GM21423 (cell line): ENCODE measurements at regions not wholly inside any gene's neighbourhood (a gene's known extent, or its start where the extent isn't known, plus 50 kb on each side); places are given as distances from the start of the nearest gene placed in this dataset.

Experiments used
- ATAC-seq: cut with Tn5 transposase; IDR thresholded peaks from one replicate; pipeline ENCODE4 v1.9.1; 2021; ENCODE audit warnings: mild to moderate bottlenecking, moderate library complexity; ENCODE audit not compliant: unreplicated experiment

- ATAC-seq: no peak
These were observed 1272.6 kb downstream of the AACS start for GRCh38 chr12:126337556-126338441.

DNA sequence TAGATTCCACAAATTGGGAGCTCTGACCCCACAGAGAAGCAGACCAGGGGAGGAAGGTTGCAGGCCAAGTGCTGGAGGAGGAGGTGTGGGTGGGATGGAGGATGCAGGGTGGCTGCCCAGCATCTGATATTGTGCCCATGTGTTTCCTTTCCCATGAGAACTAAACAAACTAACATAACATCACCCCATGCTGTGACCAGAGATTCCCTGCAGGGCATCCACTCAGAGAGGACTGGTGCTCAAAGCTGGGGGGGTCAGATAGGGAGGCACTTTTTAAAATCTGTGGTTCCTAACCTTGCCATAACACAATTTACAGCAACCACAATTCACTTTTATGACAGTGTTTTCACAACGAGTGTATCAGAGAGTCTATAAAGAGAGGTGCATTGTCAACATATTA is 1277.6 kb downstream of the AACS start:
- no peak for ATAC-seq

GRCh38 chr12:126343321-126343720 is 1278.1 kb downstream of the AACS start:
- ATAC-seq: no peak

DNA sequence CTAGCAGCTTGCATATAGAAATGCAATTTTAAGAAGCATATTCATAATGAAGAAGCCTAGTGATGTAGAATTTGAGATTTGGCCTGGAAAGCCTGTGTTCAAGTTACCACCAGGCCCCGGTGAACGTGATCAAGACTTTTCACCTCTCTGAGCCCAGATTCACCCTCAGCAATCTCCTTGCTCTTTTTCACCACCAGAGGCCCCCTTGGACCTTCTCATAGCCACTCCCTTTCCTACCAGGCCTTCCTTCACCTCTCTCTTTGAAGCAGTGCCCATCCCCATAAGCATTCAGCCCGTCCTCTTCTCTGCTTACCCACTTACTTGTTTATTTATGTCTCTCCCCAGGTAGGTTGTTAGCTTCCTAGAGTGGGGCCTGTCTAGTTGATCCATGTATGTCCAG is 1280.9 kb downstream of the AACS start:
- ATAC-seq: no peak

DNA sequence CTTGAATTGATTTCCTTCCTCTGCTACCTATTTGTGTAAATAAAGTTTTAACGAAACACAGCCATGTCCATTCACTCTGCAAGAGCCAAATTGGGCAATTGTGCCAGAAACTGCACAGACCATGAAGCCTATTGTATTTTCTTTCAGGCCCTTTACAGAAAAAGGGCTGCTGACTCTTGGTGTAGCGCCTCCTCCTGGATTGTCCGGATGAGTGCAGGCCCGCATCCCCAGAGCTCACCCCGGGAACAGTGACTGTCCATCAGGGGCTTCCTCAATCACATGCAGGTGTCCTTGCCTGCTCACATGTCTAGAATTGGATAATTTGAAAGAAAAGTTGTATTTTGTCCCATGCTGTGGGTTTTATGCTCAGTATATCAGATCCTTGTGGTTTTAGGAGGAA is 1282.2 kb downstream of the AACS start:
- ATAC-seq: no peak

GRCh38 chr12:126349383-126349782 is 1284.1 kb downstream of the AACS start:
- ATAC-seq: no peak

DNA sequence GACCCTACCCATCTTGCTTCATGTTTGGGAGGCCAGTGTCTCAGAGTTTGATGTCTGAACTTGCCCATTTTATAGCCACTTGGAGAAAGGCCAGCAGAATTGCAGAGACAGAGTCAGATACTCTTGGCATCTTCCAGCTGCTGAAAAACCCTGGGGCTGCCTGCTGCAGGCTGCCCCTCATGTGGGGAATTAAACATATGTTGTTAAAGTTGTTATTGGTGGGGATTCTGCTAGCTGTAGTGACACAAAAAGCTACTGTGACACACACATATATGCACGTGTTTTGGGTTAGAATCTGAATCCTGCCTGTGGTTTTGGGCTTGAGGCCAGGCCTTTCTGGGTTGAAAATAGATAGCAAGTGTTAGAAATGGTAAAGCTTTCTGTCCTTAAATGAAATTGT is 1288.4 kb downstream of the AACS start:
- ATAC-seq: no peak

GRCh38 chr12:126354633-126355032 is 1289.4 kb downstream of the AACS start:
- ATAC-seq: no peak

GRCh38 chr12:126355346-126355745 is 1290.1 kb downstream of the AACS start:
- ATAC-seq: no peak

GRCh38 chr12:126358806-126359205 is 1293.6 kb downstream of the AACS start:
- ATAC-seq: no peak

- no peak for ATAC-seq
These were observed 1294.0 kb downstream of the AACS start for GRCh38 chr12:126359216-126359615.

DNA sequence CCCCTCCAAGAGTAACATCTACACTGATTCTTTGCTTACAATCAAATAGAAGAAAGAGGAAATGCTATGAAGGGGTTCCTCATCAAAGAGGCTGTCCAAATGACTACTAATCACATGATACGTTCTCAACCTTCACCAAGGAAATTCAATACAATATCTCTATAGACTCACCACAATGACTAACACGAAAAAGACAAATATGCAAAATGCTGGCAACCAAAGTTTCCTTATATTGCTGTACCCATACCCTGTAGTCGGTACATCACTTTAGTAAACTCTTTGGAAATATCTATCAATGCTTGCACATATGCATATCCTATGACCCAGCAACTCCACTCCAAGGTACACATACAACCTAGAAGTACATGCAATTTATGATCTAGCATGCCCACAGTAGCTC is 1296.6 kb downstream of the AACS start:
- no peak for ATAC-seq

DNA sequence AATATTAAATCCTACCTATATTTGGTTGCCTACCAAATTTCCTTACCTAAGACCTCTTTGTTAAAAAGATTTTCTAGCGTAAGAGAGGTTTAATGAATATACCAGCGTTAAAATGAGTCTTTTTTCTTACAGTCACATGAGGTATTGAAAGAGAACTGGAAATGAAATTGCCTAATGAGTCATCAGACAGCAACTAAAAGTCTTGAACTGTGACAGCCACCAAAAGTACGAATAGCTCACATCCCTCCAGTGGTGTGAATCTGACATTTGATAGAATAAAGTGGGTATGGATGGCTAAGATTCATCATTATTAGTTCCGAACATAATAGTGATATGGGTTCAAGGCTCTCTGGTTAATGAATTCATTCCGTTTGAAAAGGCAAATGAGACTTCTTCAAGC is 1297.3 kb downstream of the AACS start:
- no peak for ATAC-seq

DNA sequence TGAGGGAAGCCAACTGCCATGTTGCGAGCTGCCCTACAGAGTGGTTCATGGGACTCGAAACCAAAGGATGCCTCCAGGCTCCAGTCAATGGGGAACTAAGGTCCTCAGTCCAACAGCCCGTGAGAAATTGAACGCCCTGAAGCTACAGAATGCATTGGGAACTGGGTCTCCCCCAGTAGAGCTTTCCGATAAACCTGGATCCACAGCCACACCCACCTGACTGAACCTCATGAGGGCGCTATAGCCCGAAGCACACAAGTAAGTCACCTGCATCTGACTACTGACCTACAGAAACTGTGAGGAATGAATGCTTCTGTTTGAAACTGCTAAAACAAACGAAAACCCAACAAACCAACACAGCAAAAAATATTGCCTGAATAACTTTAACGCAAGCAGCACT is 1297.7 kb downstream of the AACS start:
- ATAC-seq: no peak

GRCh38 chr12:126369487-126370463 is 1304.5 kb downstream of the AACS start:
- ATAC-seq: no peak

DNA sequence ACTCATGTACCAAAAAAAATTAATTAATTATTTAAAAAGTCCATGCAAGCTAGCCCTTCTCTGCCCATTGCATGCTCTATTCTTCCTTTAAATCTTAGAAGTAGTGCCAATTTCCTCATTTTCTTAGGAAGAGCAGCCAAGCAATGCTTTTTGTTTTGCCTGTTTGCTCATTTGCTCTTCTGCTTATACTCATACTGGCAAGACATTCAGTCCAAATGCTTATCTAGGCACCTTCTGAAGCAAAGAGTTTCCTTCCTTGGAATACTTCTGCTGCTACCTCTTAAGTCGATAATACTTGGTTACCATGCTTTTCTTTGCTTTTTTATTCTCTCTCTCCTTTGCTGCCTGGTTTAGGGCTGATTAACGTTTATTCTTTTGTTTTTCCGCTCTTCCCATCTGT is 1318.3 kb downstream of the AACS start:
- no peak for ATAC-seq

- ATAC-seq: no peak
These were observed 1318.9 kb downstream of the AACS start for GRCh38 chr12:126384026-126384564.

DNA sequence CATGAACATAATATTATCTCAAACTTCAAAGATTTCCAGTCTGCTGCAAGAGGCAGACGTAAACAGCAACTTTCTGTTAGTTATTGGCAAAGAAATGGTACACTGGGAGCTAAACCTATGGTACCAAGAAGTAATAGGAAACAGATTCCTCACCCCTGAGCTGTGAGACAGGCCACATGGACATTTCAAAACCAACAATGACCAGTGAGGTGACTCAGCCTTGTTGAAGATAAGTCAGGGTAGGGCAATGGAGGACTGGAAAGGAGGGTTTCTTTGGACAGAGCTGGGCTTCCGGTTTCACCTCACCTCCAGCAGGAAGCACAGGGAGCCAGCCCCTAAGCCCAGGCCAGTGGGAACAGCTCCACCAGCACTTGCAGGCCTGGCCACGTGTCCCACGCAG is 1320.5 kb downstream of the AACS start:
- no peak for ATAC-seq

DNA sequence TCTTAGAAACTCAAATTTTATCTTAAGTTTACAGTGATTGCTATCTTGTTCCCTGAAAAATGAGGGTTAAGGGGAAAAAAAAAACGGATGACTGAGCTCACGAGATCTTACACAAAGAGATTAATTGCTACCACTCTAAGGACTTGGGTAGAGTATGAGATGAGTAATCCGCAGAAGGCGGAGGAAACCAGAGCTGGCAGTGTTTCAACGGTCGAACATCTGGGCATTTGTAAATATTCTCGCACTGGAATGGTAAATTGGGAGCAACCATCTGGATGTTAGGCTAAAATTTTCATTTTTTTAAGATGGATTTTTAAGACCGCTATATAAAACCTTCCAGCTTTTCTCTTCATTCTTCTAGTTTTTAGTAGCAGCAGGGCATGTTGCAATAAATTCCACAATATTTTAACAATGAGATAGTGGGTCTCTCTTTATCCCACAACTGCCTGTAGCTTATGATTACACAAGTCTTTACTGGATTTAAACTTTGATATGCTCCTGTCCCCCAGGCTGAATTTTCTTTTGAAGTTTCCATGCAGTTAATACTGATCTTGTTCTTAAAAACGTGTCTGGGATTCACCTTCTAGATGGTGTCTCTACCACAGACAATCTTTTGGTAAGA is 1324.1 kb downstream of the AACS start:
- no peak for ATAC-seq

- ATAC-seq: no peak
These were observed 1324.7 kb downstream of the AACS start for GRCh38 chr12:126389961-126390360.

DNA sequence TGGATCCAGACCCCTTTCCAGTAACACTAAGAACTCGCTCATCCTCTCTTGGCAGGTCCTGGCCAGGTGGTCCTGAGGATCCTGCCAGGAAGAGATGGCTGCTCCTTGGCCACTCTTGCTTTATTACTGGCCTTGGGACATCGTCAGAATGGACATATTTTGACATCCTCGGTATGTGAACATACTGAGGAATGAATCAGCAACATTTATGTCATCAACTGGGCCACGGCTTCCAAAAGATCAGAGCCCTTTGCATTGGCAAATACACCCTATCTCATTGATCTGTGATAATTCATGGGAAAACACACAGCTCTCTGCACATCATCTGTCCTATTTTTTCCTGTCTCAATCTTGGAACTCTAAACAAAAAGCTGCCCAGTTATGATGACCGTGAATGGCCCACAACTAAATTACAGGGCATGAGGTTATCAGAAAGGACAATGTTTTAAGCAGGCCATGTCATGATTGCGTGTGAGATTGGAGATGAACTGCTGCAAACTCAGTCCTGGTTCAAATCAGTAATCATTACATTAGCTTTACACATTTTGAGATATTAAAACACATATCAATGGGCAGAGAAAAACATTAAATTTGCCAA is 1325.8 kb downstream of the AACS start:
- ATAC-seq: no peak
